ENCODE measurements at regions not wholly inside any gene's neighbourhood (a gene's known extent, or its start where the extent isn't known, plus 50 kb on each side); places are given as distances from the start of the nearest gene placed in this dataset.

DNA sequence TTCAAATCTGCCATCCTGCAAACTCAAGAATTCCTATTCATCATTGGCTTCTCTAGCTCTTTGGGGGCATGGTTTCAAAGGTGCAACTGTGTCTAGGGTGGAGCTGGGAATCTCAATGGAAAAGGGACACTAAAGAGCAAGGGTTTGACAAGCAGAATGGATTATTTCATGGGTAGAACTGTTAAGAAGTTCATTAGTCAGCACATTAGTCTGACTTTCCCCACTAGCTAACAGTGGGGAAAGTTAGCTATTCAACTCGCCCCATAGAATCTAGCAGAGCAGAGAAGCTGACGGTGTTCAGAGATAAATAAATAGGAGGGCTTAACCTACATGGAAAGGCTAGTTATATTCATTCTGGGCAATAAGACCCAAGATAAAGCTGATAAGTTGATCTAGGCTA lies 153.9 kb downstream of the EMP1 start:
- H3K56ac ChIP-seq (ENCODE audit: low read length), result no peak overlapping the region
- H3K79me2 ChIP-seq (ENCODE audit: control insufficient read depth, insufficient read depth, low read length), result no peaks in the 10 kb centered on the region
- WGBS (ENCODE audit: extremely low coverage, insufficient coverage, low lambda C conversion rate), result no CpG with 5 or more reads among the region's 2 CpGs
- H3K4me2 ChIP-seq (ENCODE audit: low read length), result no peak overlapping the region
- H3K27me3 ChIP-seq (ENCODE audit: insufficient read depth, low read length, poor library complexity), result no peaks in the 10 kb centered on the region
- H3K4me1 ChIP-seq (ENCODE audit: control insufficient read depth, low read depth, low read length), result peaks cover 2% of the 10 kb centered on the region
- H2BK5ac ChIP-seq (ENCODE audit: low read length), result no peak overlapping the region
- no peak overlapping the region for H3K27ac ChIP-seq (ENCODE audit: low read depth, low read length)
- H2BK15ac ChIP-seq (replicated peaks; ENCODE audit: low read depth), result no peak overlapping the region
- no peak overlapping the region for H4K5ac ChIP-seq (ENCODE audit: low read length)
- no peak overlapping the region for H4K8ac ChIP-seq (ENCODE audit: low read depth, low read length)
- no peak for DNase-seq
- H3K4ac ChIP-seq (ENCODE audit: low read depth, low read length), result no peak overlapping the region
- H3K23ac ChIP-seq (ENCODE audit: low read length), result no peak overlapping the region
- H3K79me1 ChIP-seq (ENCODE audit: low read length), result no peaks in the 10 kb centered on the region
- no peaks in the 10 kb centered on the region for H3K36me3 ChIP-seq (ENCODE audit: control insufficient read depth, insufficient read depth, low read length)
- no peak overlapping the region for H3K9ac ChIP-seq (ENCODE audit: low read length)
- H3K4me3 ChIP-seq (ENCODE audit: low read length), result no peak overlapping the region
- H3K18ac ChIP-seq (ENCODE audit: low read length), result no peak overlapping the region
- H2BK120ac ChIP-seq (ENCODE audit: low read depth, low read length), result no peak overlapping the region
- H2AK5ac ChIP-seq (ENCODE audit: low read length), result no peak overlapping the region

DNA sequence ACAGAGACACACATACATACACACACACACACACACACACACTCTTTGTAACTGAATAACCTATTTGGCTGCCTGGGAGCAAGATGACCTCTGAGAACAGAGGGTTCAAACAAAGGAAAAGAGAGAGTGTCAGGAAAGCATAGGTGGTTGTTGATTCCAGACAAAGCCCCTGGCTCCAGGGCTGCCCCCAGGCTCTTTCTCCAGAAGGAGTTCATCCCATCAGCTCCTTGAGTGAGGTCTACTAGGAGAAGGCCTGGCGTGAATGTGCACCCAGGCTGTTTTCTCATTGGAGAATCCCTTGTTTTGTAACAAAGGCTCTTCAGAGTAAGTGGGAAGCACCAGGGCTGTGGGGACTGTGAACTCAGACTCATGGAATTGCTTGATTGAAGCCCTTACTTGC lies 151.9 kb downstream of the EMP1 start:
- no peaks in the 10 kb centered on the region for H3K27me3 ChIP-seq (ENCODE audit: insufficient read depth, low read length, poor library complexity)
- no peak overlapping the region for H2BK15ac ChIP-seq (replicated peaks; ENCODE audit: low read depth)
- H3K4me3 ChIP-seq (ENCODE audit: low read length), result no peak overlapping the region
- H4K8ac ChIP-seq (ENCODE audit: low read depth, low read length), result no peak overlapping the region
- no peak overlapping the region for H3K23ac ChIP-seq (ENCODE audit: low read length)
- H3K4me2 ChIP-seq (ENCODE audit: low read length), result no peak overlapping the region
- no CpG with 5 or more reads among the region's 1 CpG for WGBS (ENCODE audit: extremely low coverage, insufficient coverage, low lambda C conversion rate)
- DNase-seq, result peak; percentile 41
- no peak overlapping the region for H2BK120ac ChIP-seq (ENCODE audit: low read depth, low read length)
- no peak overlapping the region for H3K56ac ChIP-seq (ENCODE audit: low read length)
- no peak overlapping the region for H3K4ac ChIP-seq (ENCODE audit: low read depth, low read length)
- H3K18ac ChIP-seq (ENCODE audit: low read length), result no peak overlapping the region
- no peak overlapping the region for H2AK5ac ChIP-seq (ENCODE audit: low read length)
- H3K9ac ChIP-seq (ENCODE audit: low read length), result no peak overlapping the region
- no peak overlapping the region for H2BK5ac ChIP-seq (ENCODE audit: low read length)
- H3K27ac ChIP-seq (ENCODE audit: low read depth, low read length), result no peak overlapping the region
- H4K5ac ChIP-seq (ENCODE audit: low read length), result no peak overlapping the region
- H3K4me1 ChIP-seq (ENCODE audit: control insufficient read depth, low read depth, low read length), result peaks cover 2% of the 10 kb centered on the region
- no peaks in the 10 kb centered on the region for H3K79me2 ChIP-seq (ENCODE audit: control insufficient read depth, insufficient read depth, low read length)
- H3K36me3 ChIP-seq (ENCODE audit: control insufficient read depth, insufficient read depth, low read length), result no peaks in the 10 kb centered on the region
- H3K79me1 ChIP-seq (ENCODE audit: low read length), result no peaks in the 10 kb centered on the region

DNA sequence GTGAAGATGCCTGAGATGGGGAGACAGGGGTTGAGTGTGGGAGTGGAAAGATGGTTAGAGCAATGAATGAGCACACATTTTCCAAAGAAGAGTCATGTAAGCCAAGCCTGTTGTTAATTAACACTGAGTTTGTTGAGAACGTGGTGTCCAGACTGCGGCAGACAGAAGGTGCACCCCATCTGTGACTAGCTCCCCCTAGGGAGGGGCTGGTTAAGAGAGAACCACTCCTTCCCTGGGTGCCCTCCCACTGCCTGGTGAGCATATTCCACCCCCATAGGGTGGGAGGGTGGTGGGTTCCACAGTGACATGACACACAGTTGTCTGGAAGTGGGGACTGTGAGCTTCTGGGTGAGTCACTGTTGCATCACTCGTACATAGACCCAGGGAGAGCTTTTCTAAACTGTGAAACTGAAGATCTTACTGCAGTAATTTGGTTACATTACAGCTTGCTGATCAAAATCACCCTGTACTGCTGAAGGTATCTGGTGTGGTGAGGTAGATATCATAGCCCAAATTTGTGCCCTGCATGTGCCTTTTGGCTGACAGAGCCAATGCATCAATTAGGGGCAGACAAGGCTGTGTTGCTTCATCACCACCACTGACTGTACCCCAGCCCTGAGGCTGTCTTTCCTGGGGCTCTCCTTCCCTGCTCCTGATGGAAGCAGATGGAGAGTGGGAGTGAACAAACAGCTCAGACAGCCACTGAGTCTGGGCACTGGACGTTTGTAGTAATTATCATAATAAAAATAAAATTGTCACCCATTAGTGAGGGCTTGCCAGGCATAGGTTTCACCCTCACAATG lies 150.9 kb downstream of the EMP1 start:
- no peak overlapping the region for H2BK15ac ChIP-seq (replicated peaks; ENCODE audit: low read depth)
- no peak for DNase-seq
- no peaks in the 10 kb centered on the region for H3K79me2 ChIP-seq (ENCODE audit: control insufficient read depth, insufficient read depth, low read length)
- no peak overlapping the region for H2AK5ac ChIP-seq (ENCODE audit: low read length)
- H3K4ac ChIP-seq (ENCODE audit: low read depth, low read length), result no peak overlapping the region
- H3K79me1 ChIP-seq (ENCODE audit: low read length), result no peaks in the 10 kb centered on the region
- whole genome bisulfite sequencing (ENCODE audit: extremely low coverage, insufficient coverage, low lambda C conversion rate), result no CpG with 5 or more reads among the region's 4 CpGs
- no peaks in the 10 kb centered on the region for H3K27me3 ChIP-seq (ENCODE audit: insufficient read depth, low read length, poor library complexity)
- no peak overlapping the region for H4K5ac ChIP-seq (ENCODE audit: low read length)
- no peak overlapping the region for H3K4me2 ChIP-seq (ENCODE audit: low read length)
- H3K9ac ChIP-seq (ENCODE audit: low read length), result no peak overlapping the region
- no peak overlapping the region for H3K56ac ChIP-seq (ENCODE audit: low read length)
- H4K8ac ChIP-seq (ENCODE audit: low read depth, low read length), result no peak overlapping the region
- peaks cover 2% of the 10 kb centered on the region for H3K4me1 ChIP-seq (ENCODE audit: control insufficient read depth, low read depth, low read length)
- H3K23ac ChIP-seq (ENCODE audit: low read length), result no peak overlapping the region
- H3K18ac ChIP-seq (ENCODE audit: low read length), result no peak overlapping the region
- no peak overlapping the region for H3K4me3 ChIP-seq (ENCODE audit: low read length)
- H2BK120ac ChIP-seq (ENCODE audit: low read depth, low read length), result no peak overlapping the region
- no peaks in the 10 kb centered on the region for H3K36me3 ChIP-seq (ENCODE audit: control insufficient read depth, insufficient read depth, low read length)
- no peak overlapping the region for H3K27ac ChIP-seq (ENCODE audit: low read depth, low read length)
- H2BK5ac ChIP-seq (ENCODE audit: low read length), result no peak overlapping the region

DNA sequence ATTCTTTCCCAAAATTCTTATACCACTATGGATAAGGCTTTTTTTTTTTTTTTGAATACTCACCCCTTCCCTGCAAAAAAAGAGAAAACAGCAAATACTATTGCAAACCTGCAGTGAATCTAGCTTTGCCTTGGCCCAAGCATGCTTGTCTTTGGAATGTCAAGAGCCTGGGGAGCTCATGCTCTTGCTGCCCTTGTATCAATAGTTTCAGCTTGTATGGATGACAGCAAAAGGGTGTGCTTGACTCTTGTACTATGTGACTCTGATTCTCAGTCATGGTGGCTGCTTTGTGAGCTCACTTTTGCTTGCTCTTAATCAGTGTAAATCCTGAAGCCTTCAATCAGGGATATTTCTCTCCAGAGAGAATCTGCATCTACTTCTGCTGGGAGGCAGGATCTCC lies 149.2 kb downstream of the EMP1 start:
- Histone ChIP-seq H4K8ac (ENCODE audit: low read depth, low read length) (no peak overlapping the region), H2BK5ac (ENCODE audit: low read length) (no peak overlapping the region), H3K4me2 (ENCODE audit: low read length) (no peak overlapping the region), H3K27ac (ENCODE audit: low read depth, low read length) (no peak overlapping the region), H3K9ac (ENCODE audit: low read length) (no peak overlapping the region), H2AK5ac (ENCODE audit: low read length) (no peak overlapping the region), H3K36me3 (ENCODE audit: control insufficient read depth, insufficient read depth, low read length) (no peaks in the 10 kb centered on the region), H3K27me3 (ENCODE audit: insufficient read depth, low read length, poor library complexity) (no peaks in the 10 kb centered on the region), H3K56ac (ENCODE audit: low read length) (no peak overlapping the region), H3K4me1 (ENCODE audit: control insufficient read depth, low read depth, low read length) (no peaks in the 10 kb centered on the region), H3K4ac (ENCODE audit: low read depth, low read length) (no peak overlapping the region), H3K18ac (ENCODE audit: low read length) (no peak overlapping the region), H3K79me2 (ENCODE audit: control insufficient read depth, insufficient read depth, low read length) (no peaks in the 10 kb centered on the region), H3K23ac (ENCODE audit: low read length) (no peak overlapping the region), H3K79me1 (ENCODE audit: low read length) (no peaks in the 10 kb centered on the region), H3K4me3 (ENCODE audit: low read length) (no peak overlapping the region), H2BK120ac (ENCODE audit: low read depth, low read length) (no peak overlapping the region), H2BK15ac (replicated peaks; ENCODE audit: low read depth) (no peak overlapping the region), H4K5ac (ENCODE audit: low read length) (no peak overlapping the region)
- DNase-seq, result no peak

DNA sequence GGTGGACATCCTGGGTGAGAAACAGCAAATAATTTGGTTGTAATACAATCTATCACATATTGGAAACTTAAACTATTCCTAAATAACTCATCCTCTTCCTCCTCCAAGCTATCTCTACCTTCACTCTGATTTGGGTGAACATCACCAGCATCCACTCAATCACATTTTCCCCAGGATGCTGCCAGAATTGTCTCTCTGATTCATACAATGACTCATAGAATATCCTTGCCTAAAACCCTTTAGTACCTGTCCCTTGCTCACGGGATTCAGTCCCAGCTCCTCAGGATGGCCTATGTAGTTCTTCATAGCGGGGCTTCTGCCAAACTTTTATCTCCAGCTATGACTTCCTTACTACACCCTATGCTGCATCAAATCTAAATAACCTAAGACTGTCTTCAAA lies 146.8 kb downstream of the EMP1 start:
- Histone ChIP-seq H3K27me3 (ENCODE audit: insufficient read depth, low read length, poor library complexity) (no peaks in the 10 kb centered on the region), H3K4me2 (ENCODE audit: low read length) (no peak overlapping the region), H2BK120ac (ENCODE audit: low read depth, low read length) (no peak overlapping the region), H4K8ac (ENCODE audit: low read depth, low read length) (no peak overlapping the region), H3K56ac (ENCODE audit: low read length) (no peak overlapping the region), H3K79me1 (ENCODE audit: low read length) (no peaks in the 10 kb centered on the region), H3K4ac (ENCODE audit: low read depth, low read length) (no peak overlapping the region), H4K5ac (ENCODE audit: low read length) (no peak overlapping the region), H3K9ac (ENCODE audit: low read length) (no peak overlapping the region), H2BK5ac (ENCODE audit: low read length) (no peak overlapping the region), H3K36me3 (ENCODE audit: control insufficient read depth, insufficient read depth, low read length) (no peaks in the 10 kb centered on the region), H3K18ac (ENCODE audit: low read length) (no peak overlapping the region), H2AK5ac (ENCODE audit: low read length) (no peak overlapping the region), H3K4me3 (ENCODE audit: low read length) (no peak overlapping the region), H3K27ac (ENCODE audit: low read depth, low read length) (no peak overlapping the region), H3K79me2 (ENCODE audit: control insufficient read depth, insufficient read depth, low read length) (no peaks in the 10 kb centered on the region), H3K4me1 (ENCODE audit: control insufficient read depth, low read depth, low read length) (no peaks in the 10 kb centered on the region), H3K23ac (ENCODE audit: low read length) (no peak overlapping the region), H2BK15ac (replicated peaks; ENCODE audit: low read depth) (no peak overlapping the region)
- no CpG with 5 or more reads among the region's 2 CpGs for WGBS (ENCODE audit: extremely low coverage, insufficient coverage, low lambda C conversion rate)
- no peak for DNase-seq

DNA sequence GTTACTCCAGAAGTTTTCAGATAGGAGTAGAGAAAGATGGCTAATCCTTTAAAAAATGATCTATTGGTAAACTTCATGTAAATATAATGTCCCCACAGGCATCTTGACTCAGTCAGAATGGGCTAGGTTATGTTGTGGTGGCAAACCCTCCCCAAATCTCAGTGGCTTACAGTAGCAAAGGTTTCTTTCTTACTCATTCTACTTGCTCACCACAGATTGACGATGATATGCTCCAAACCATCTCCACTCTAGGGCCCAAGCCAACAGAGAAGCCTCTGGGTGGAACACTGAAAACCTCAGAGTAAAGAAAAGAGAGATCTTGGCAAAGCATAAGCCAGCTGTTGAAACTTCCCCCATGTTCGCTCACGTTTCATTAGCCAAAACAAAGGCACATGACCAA lies 146.4 kb downstream of the EMP1 start:
- Histone ChIP-seq H3K27ac (ENCODE audit: low read depth, low read length) (no peak overlapping the region), H3K79me2 (ENCODE audit: control insufficient read depth, insufficient read depth, low read length) (no peaks in the 10 kb centered on the region), H2AK5ac (ENCODE audit: low read length) (no peak overlapping the region), H3K27me3 (ENCODE audit: insufficient read depth, low read length, poor library complexity) (no peaks in the 10 kb centered on the region), H2BK120ac (ENCODE audit: low read depth, low read length) (no peak overlapping the region), H3K18ac (ENCODE audit: low read length) (no peak overlapping the region), H3K4ac (ENCODE audit: low read depth, low read length) (no peak overlapping the region), H3K9ac (ENCODE audit: low read length) (no peak overlapping the region), H3K4me1 (ENCODE audit: control insufficient read depth, low read depth, low read length) (no peaks in the 10 kb centered on the region), H3K36me3 (ENCODE audit: control insufficient read depth, insufficient read depth, low read length) (no peaks in the 10 kb centered on the region), H3K56ac (ENCODE audit: low read length) (no peak overlapping the region), H2BK5ac (ENCODE audit: low read length) (no peak overlapping the region), H4K5ac (ENCODE audit: low read length) (no peak overlapping the region), H3K79me1 (ENCODE audit: low read length) (no peaks in the 10 kb centered on the region), H2BK15ac (replicated peaks; ENCODE audit: low read depth) (no peak overlapping the region), H3K4me2 (ENCODE audit: low read length) (no peak overlapping the region), H3K4me3 (ENCODE audit: low read length) (no peak overlapping the region), H4K8ac (ENCODE audit: low read depth, low read length) (no peak overlapping the region), H3K23ac (ENCODE audit: low read length) (no peak overlapping the region)
- WGBS (ENCODE audit: extremely low coverage, insufficient coverage, low lambda C conversion rate), result no CpG with 5 or more reads among the region's 3 CpGs
- DNase-seq, result no peak
